Left ventricle myocardium superior (tissue), 1 donor: ENCODE measurements at regions not wholly inside any gene's neighbourhood (a gene's known extent, or its start where the extent isn't known, plus 50 kb on each side); places are given as distances from the start of the nearest gene placed in this dataset.

Experiments used
- ATAC-seq: fragments of 200-7000 bp; cut with Tn5 transposase; one replicate; pipeline ENCODE4 v1.9.1; 2020; ENCODE audit warnings: mild to moderate bottlenecking, moderate library complexity
- DNase-seq: peaks from one replicate; pipeline ENCODE4 v3.0.0-alpha.2; 2020
- intact Hi-C: fragments of 100-400 bp; cut with micrococcal nuclease; formaldehyde crosslinking; loops from one replicate; pipeline ENCODE4 v1.11.0; 2022
- donor health status: DM: no; HTN: yes; CAD: no; lungs with severe emphysema.

GRCh38 chrX:57848857-57849256 lies 61.4 kb downstream of the ZXDA start:
- no peak for DNase-seq
- no peak for ATAC-seq
- intact Hi-C loops = no loop called here

GRCh38 chrX:57822818-57823217 lies 87.4 kb downstream of the ZXDA start:
- ATAC-seq (no peak), DNase-seq (no peak)
- intact Hi-C loops = loop anchor here (5.0 kb wide), 1 partner anchor 94 kb away; no protein-coding TSS in a partner anchor

- no peak for DNase-seq
- no peak for ATAC-seq
- intact Hi-C loops = loop anchor here (5.0 kb wide), 1 partner anchor 95 kb away; no protein-coding TSS in a partner anchor
Observed at GRCh38 chrX:57822398-57822797, 87.9 kb downstream of the ZXDA start.

- ATAC-seq = peak; percentile 84
Observed at GRCh38 chrX:57821703-57822387, 88.4 kb downstream of the ZXDA start.

GRCh38 chrX:57817302-57817701 lies 93.0 kb downstream of the ZXDA start:
- intact Hi-C loops = no loop called here
- ATAC-seq (no peak), DNase-seq (no peak)

More at GRCh38 chrX:57821703-57822387, 88.4 kb downstream of the ZXDA start:
- intact Hi-C loops = loop anchor here (5.0 kb wide), 1 partner anchor 95 kb away; no protein-coding TSS in a partner anchor
- DNase-seq = no peak

- intact Hi-C loops = no loop called here
- ATAC-seq (no peak), DNase-seq (no peak)
Observed at GRCh38 chrX:57772637-57773036, 92.6 kb upstream of the NLRP2B start.

- intact Hi-C loops = no loop called here
- DNase-seq = no peak
- ATAC-seq = no peak
Observed at GRCh38 chrX:57771689-57772088, 91.6 kb upstream of the NLRP2B start.

- intact Hi-C loops = no loop called here
- DNase-seq (no peak), ATAC-seq (no peak)
Observed at GRCh38 chrX:57752866-57753265, 72.8 kb upstream of the NLRP2B start.

GRCh38 chrX:57741107-57741506 lies 61.0 kb upstream of the NLRP2B start:
- no peak for DNase-seq
- ATAC-seq = no peak
- intact Hi-C loops = no loop called here

- no peak for DNase-seq
- intact Hi-C loops = no loop called here
- ATAC-seq = no peak
Observed at GRCh38 chrX:57737881-57738280, 57.8 kb upstream of the NLRP2B start.
